ENCODE measurements at regions not wholly inside any gene's neighbourhood (a gene's known extent, or its start where the extent isn't known, plus 50 kb on each side); places are given as distances from the start of the nearest gene placed in this dataset.
"Not testable (repeated sequence)": the region's sequence is repeated elsewhere in the genome, so short reads cannot be mapped to it uniquely, and the experiment has no call there.

GRCh38 chr1:57544345-57544744, 120.5 kb upstream of the DAB1 start:
- H3K27me3 ChIP-seq (ENCODE audit: control insufficient read depth in 5 of 5, insufficient read depth in 4 of 5, low read length in 5 of 5) = no peaks in the 10 kb centered on the region
- no peaks in the 10 kb centered on the region for H3K36me3 ChIP-seq (ENCODE audit: control insufficient read depth in 5 of 5, insufficient read depth in 5 of 5, low read length in 5 of 5)
- no peaks in the 10 kb centered on the region for H3K4me1 ChIP-seq (ENCODE audit: control insufficient read depth in 5 of 5, insufficient read depth in 5 of 5, low read length in 5 of 5)
- no peak overlapping the region for H3K4me3 ChIP-seq (ENCODE audit: low read depth in 1 of 5, low read length in 5 of 5)
- peaks cover 0 to 2% (median 0%) of the 10 kb centered on the region in 5 donors for H3K9me3 ChIP-seq (ENCODE audit: control insufficient read depth in 5 of 5, low read length in 5 of 5)
- H3K27ac ChIP-seq (ENCODE audit: low read depth, low read length) = no peak overlapping the region
- H3K9ac ChIP-seq (ENCODE audit: low read length in 5 of 5) = no peak overlapping the region

GRCh38 chr1:57536749-57537423, 113.0 kb upstream of the DAB1 start:
- Histone ChIP-seq H3K4me3 (ENCODE audit: low read depth in 1 of 5, low read length in 5 of 5) (no peak overlapping the region), H3K4me1 (ENCODE audit: control insufficient read depth in 5 of 5, insufficient read depth in 5 of 5, low read length in 5 of 5) (no peaks in the 10 kb centered on the region), H3K27me3 (ENCODE audit: control insufficient read depth in 5 of 5, insufficient read depth in 4 of 5, low read length in 5 of 5) (no peaks in the 10 kb centered on the region), H3K9ac (ENCODE audit: low read length in 5 of 5) (no peak overlapping the region), H3K36me3 (ENCODE audit: control insufficient read depth in 5 of 5, insufficient read depth in 5 of 5, low read length in 5 of 5) (no peaks in the 10 kb centered on the region), H3K9me3 (ENCODE audit: control insufficient read depth in 5 of 5, low read length in 5 of 5) (peaks cover 0 to 6% (median 2%) of the 10 kb centered on the region in 5 donors), H3K27ac (ENCODE audit: low read depth, low read length) (no peak overlapping the region)

GRCh38 chr1:57532299-57532698, 108.4 kb upstream of the DAB1 start:
- Histone ChIP-seq H3K9ac (ENCODE audit: low read length in 5 of 5) (no peak overlapping the region), H3K4me1 (ENCODE audit: control insufficient read depth in 5 of 5, insufficient read depth in 5 of 5, low read length in 5 of 5) (no peaks in the 10 kb centered on the region), H3K9me3 (ENCODE audit: control insufficient read depth in 5 of 5, low read length in 5 of 5) (peaks cover 0 to 12% (median 5%) of the 10 kb centered on the region in 5 donors), H3K4me3 (ENCODE audit: low read depth in 1 of 5, low read length in 5 of 5) (no peak overlapping the region), H3K36me3 (ENCODE audit: control insufficient read depth in 5 of 5, insufficient read depth in 5 of 5, low read length in 5 of 5) (no peaks in the 10 kb centered on the region), H3K27ac (ENCODE audit: low read depth, low read length) (no peak overlapping the region), H3K27me3 (ENCODE audit: control insufficient read depth in 5 of 5, insufficient read depth in 4 of 5, low read length in 5 of 5) (no peaks in the 10 kb centered on the region)

GRCh38 chr1:57530911-57531260, 107.0 kb upstream of the DAB1 start:
- not testable (repeated sequence) for H3K4me3 ChIP-seq (ENCODE audit: low read depth in 1 of 5, low read length in 5 of 5); H3K27ac ChIP-seq (ENCODE audit: low read depth, low read length); H3K4me1 ChIP-seq (ENCODE audit: control insufficient read depth in 5 of 5, insufficient read depth in 5 of 5, low read length in 5 of 5); H3K27me3 ChIP-seq (ENCODE audit: control insufficient read depth in 5 of 5, insufficient read depth in 4 of 5, low read length in 5 of 5); H3K36me3 ChIP-seq (ENCODE audit: control insufficient read depth in 5 of 5, insufficient read depth in 5 of 5, low read length in 5 of 5); H3K9ac ChIP-seq (ENCODE audit: low read length in 5 of 5)
- H3K9me3 ChIP-seq (ENCODE audit: control insufficient read depth in 5 of 5, low read length in 5 of 5) = peaks cover 0 to 12% (median 5%) of the 10 kb centered on the region in 5 donors

- H3K9ac ChIP-seq (ENCODE audit: low read length in 5 of 5) = no peak overlapping the region
- H3K9me3 ChIP-seq (ENCODE audit: control insufficient read depth in 5 of 5, low read length in 5 of 5) = peaks cover 0 to 12% (median 5%) of the 10 kb centered on the region in 5 donors
- H3K4me3 ChIP-seq (ENCODE audit: low read depth in 1 of 5, low read length in 5 of 5) = no peak overlapping the region
- no peak overlapping the region for H3K27ac ChIP-seq (ENCODE audit: low read depth, low read length)
- no peaks in the 10 kb centered on the region for H3K4me1 ChIP-seq (ENCODE audit: control insufficient read depth in 5 of 5, insufficient read depth in 5 of 5, low read length in 5 of 5)
- H3K27me3 ChIP-seq (ENCODE audit: control insufficient read depth in 5 of 5, insufficient read depth in 4 of 5, low read length in 5 of 5) = no peaks in the 10 kb centered on the region
- no peaks in the 10 kb centered on the region for H3K36me3 ChIP-seq (ENCODE audit: control insufficient read depth in 5 of 5, insufficient read depth in 5 of 5, low read length in 5 of 5)
Measured at GRCh38 chr1:57530206-57530910, 106.5 kb upstream of the DAB1 start.

GRCh38 chr1:57522575-57522974, 98.7 kb upstream of the DAB1 start:
- Histone ChIP-seq H3K27ac (ENCODE audit: low read depth, low read length) (no peak overlapping the region), H3K9ac (ENCODE audit: low read length in 5 of 5) (no peak overlapping the region), H3K9me3 (ENCODE audit: control insufficient read depth in 5 of 5, low read length in 5 of 5) (no peaks in the 10 kb centered on the region), H3K27me3 (ENCODE audit: control insufficient read depth in 5 of 5, insufficient read depth in 4 of 5, low read length in 5 of 5) (no peaks in the 10 kb centered on the region), H3K36me3 (ENCODE audit: control insufficient read depth in 5 of 5, insufficient read depth in 5 of 5, low read length in 5 of 5) (no peaks in the 10 kb centered on the region), H3K4me3 (ENCODE audit: low read depth in 1 of 5, low read length in 5 of 5) (no peak overlapping the region), H3K4me1 (ENCODE audit: control insufficient read depth in 5 of 5, insufficient read depth in 5 of 5, low read length in 5 of 5) (no peaks in the 10 kb centered on the region)

- H3K4me1 ChIP-seq (ENCODE audit: control insufficient read depth in 5 of 5, insufficient read depth in 5 of 5, low read length in 5 of 5) = no peaks in the 10 kb centered on the region
- H3K27me3 ChIP-seq (ENCODE audit: control insufficient read depth in 5 of 5, insufficient read depth in 4 of 5, low read length in 5 of 5) = no peaks in the 10 kb centered on the region
- no peaks in the 10 kb centered on the region for H3K9me3 ChIP-seq (ENCODE audit: control insufficient read depth in 5 of 5, low read length in 5 of 5)
- H3K27ac ChIP-seq (ENCODE audit: low read depth, low read length) = no peak overlapping the region
- no peak overlapping the region for H3K4me3 ChIP-seq (ENCODE audit: low read depth in 1 of 5, low read length in 5 of 5)
- H3K36me3 ChIP-seq (ENCODE audit: control insufficient read depth in 5 of 5, insufficient read depth in 5 of 5, low read length in 5 of 5) = no peaks in the 10 kb centered on the region
- no peak overlapping the region for H3K9ac ChIP-seq (ENCODE audit: low read length in 5 of 5)
Measured at GRCh38 chr1:57520743-57521515, 97.1 kb upstream of the DAB1 start.

- H3K9me3 ChIP-seq (ENCODE audit: control insufficient read depth in 5 of 5, low read length in 5 of 5) = no peaks in the 10 kb centered on the region
- H3K4me1 ChIP-seq (ENCODE audit: control insufficient read depth in 5 of 5, insufficient read depth in 5 of 5, low read length in 5 of 5) = no peaks in the 10 kb centered on the region
- no peaks in the 10 kb centered on the region for H3K27me3 ChIP-seq (ENCODE audit: control insufficient read depth in 5 of 5, insufficient read depth in 4 of 5, low read length in 5 of 5)
- H3K27ac ChIP-seq (ENCODE audit: low read depth, low read length) = no peak overlapping the region
- H3K9ac ChIP-seq (ENCODE audit: low read length in 5 of 5) = no peak overlapping the region
- H3K4me3 ChIP-seq (ENCODE audit: low read depth in 1 of 5, low read length in 5 of 5) = no peak overlapping the region
- H3K36me3 ChIP-seq (ENCODE audit: control insufficient read depth in 5 of 5, insufficient read depth in 5 of 5, low read length in 5 of 5) = no peaks in the 10 kb centered on the region
Measured at GRCh38 chr1:57518496-57518895, 94.6 kb upstream of the DAB1 start.

GRCh38 chr1:57517587-57518374, 93.9 kb upstream of the DAB1 start:
- Histone ChIP-seq H3K9ac (ENCODE audit: low read length in 5 of 5) (no peak overlapping the region), H3K9me3 (ENCODE audit: control insufficient read depth in 5 of 5, low read length in 5 of 5) (no peaks in the 10 kb centered on the region), H3K27ac (ENCODE audit: low read depth, low read length) (no peak overlapping the region), H3K4me3 (ENCODE audit: low read depth in 1 of 5, low read length in 5 of 5) (no peak overlapping the region), H3K4me1 (ENCODE audit: control insufficient read depth in 5 of 5, insufficient read depth in 5 of 5, low read length in 5 of 5) (peaks cover 0 to 3% (median 0%) of the 10 kb centered on the region in 5 donors), H3K36me3 (ENCODE audit: control insufficient read depth in 5 of 5, insufficient read depth in 5 of 5, low read length in 5 of 5) (no peaks in the 10 kb centered on the region), H3K27me3 (ENCODE audit: control insufficient read depth in 5 of 5, insufficient read depth in 4 of 5, low read length in 5 of 5) (no peaks in the 10 kb centered on the region)

All from subcutaneous abdominal adipose tissue (tissue), 5 donors.